Tibial nerve (tissue), 4 donors: ENCODE measurements at regions not wholly inside any gene's neighbourhood (a gene's known extent, or its start where the extent isn't known, plus 50 kb on each side); places are given as distances from the start of the nearest gene placed in this dataset.

Experiments used
- DNase-seq, 2 donors: peaks; one replicate each; pipeline ENCODE4 v3.0.0-alpha.2; 2019; ENCODE audit warnings: low spot score in 2 of 2
- H3K27ac ChIP-seq, 4 donors: fragments of 200-600 bp; sonication (generic) in 3 of 4; one replicate each; pipeline ENCODE4 v1.5.1; 2017 to 2019; ENCODE audit warnings: mild to moderate bottlenecking in 1 of 4
- H3K27me3 ChIP-seq, 2 donors: fragments of 200-600 bp; sonication (generic) in 1 of 2; one replicate each; pipeline versions ENCODE4 v1.5.1 to v1.6.0; 2017 to 2019
- H3K36me3 ChIP-seq, 3 donors: fragments of 200-600 bp; sonication (generic); one replicate each; pipeline ENCODE4 v1.5.1; 2018 to 2019
- H3K4me1 ChIP-seq, 4 donors: fragments of 200-600 bp; sonication (generic) in 3 of 4; one replicate each; pipeline ENCODE4 v1.5.1; 2017 to 2019
- H3K4me3 ChIP-seq, 4 donors: fragments of 200-600 bp; sonication (generic) in 3 of 4; one replicate each; pipeline ENCODE4 v1.5.1; 2017 to 2019; ENCODE audit warnings: mild to moderate bottlenecking in 1 of 4, moderate library complexity in 1 of 4
- H3K9me3 ChIP-seq, 4 donors: fragments of 200-600 bp; sonication (generic) in 3 of 4; one replicate each; pipeline ENCODE4 v1.5.1; 2017 to 2019
- EP300 ChIP-seq, 2 donors: sonication (generic); formaldehyde crosslinking; IDR thresholded peaks; one replicate each; pipeline ENCODE4 v1.6.1; 2017; ENCODE audit warnings: antibody characterized with exemption in 2 of 2, mild to moderate bottlenecking in 1 of 2
- POLR2A ChIP-seq, 2 donors: fragments of 450-650 bp; IDR thresholded peaks; one replicate each; pipeline ENCODE4 v1.6.1; 2017; ENCODE audit warnings: antibody characterized with exemption in 2 of 2, mild to moderate bottlenecking in 2 of 2, moderate library complexity in 2 of 2
- WGBS, 2 donors: methylation state at CpG; one replicate each; pipeline ENCODE4 v1.1.5; 2018; 5-methylcytosine and 5-hydroxymethylcytosine counted together
- TF ChIP-seq, protein P1 (sequence below), 5 experiments: fragments of 200-600 bp in 3 of 5; fragments of 450-650 bp in 2 of 5; sonication (generic) in 3 of 5; IDR thresholded peaks; one replicate each; pipeline ENCODE4 v1.5.1; 2016 to 2019; ENCODE audit warnings: antibody characterized with exemption in 5 of 5, mild to moderate bottlenecking in 3 of 5, moderate library complexity in 2 of 5

- H3K4me3 ChIP-seq, result no peak overlapping the region
- H3K4me1 ChIP-seq, result no peaks in the 10 kb centered on the region
- peaks cover 0 to 10% (median 0%) of the 10 kb centered on the region in 4 donors for H3K9me3 ChIP-seq
- TF ChIP-seq, protein P1, sequence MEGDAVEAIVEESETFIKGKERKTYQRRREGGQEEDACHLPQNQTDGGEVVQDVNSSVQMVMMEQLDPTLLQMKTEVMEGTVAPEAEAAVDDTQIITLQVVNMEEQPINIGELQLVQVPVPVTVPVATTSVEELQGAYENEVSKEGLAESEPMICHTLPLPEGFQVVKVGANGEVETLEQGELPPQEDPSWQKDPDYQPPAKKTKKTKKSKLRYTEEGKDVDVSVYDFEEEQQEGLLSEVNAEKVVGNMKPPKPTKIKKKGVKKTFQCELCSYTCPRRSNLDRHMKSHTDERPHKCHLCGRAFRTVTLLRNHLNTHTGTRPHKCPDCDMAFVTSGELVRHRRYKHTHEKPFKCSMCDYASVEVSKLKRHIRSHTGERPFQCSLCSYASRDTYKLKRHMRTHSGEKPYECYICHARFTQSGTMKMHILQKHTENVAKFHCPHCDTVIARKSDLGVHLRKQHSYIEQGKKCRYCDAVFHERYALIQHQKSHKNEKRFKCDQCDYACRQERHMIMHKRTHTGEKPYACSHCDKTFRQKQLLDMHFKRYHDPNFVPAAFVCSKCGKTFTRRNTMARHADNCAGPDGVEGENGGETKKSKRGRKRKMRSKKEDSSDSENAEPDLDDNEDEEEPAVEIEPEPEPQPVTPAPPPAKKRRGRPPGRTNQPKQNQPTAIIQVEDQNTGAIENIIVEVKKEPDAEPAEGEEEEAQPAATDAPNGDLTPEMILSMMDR (IDR thresholded peaks at IDR 0.05), result no peak
- TF ChIP-seq POLR2A (IDR thresholded peaks at IDR 0.05) (no peak), EP300 (IDR thresholded peaks at IDR 0.05) (no peak)
- H3K27ac ChIP-seq, result no peak overlapping the region
- DNase-seq, result no peak
- WGBS, 2 donors, result 77 to 84% methylated on average over 9 of the region's 9 CpGs
- no peaks in the 10 kb centered on the region for H3K36me3 ChIP-seq
- H3K27me3 ChIP-seq, result no peaks in the 10 kb centered on the region
Observed at GRCh38 chr18:78905334-78905733, 74.3 kb upstream of the SALL3 start.

DNA sequence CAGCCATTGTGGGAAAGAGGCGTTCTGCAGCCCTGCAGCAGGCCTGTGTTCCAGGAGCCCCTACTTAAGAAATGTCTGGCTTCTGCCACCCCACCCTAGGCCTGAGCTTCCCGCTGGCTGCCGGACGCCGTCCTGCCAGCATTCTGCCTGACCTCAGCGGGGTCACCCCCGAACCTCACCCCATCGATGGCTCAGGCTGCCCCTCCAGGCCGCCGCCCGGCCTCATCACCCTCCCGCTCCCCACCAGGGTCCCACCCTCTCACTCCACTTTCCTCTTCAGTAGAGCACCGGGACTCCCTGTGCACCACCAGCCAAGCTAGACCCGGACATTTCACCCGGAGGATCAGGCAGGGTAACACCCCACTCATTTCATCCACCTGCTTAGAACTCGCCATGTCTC, 73.6 kb upstream of the SALL3 start:
- 87 to 88% methylated on average over 16 of the region's 16 CpGs for WGBS, 2 donors

DNA sequence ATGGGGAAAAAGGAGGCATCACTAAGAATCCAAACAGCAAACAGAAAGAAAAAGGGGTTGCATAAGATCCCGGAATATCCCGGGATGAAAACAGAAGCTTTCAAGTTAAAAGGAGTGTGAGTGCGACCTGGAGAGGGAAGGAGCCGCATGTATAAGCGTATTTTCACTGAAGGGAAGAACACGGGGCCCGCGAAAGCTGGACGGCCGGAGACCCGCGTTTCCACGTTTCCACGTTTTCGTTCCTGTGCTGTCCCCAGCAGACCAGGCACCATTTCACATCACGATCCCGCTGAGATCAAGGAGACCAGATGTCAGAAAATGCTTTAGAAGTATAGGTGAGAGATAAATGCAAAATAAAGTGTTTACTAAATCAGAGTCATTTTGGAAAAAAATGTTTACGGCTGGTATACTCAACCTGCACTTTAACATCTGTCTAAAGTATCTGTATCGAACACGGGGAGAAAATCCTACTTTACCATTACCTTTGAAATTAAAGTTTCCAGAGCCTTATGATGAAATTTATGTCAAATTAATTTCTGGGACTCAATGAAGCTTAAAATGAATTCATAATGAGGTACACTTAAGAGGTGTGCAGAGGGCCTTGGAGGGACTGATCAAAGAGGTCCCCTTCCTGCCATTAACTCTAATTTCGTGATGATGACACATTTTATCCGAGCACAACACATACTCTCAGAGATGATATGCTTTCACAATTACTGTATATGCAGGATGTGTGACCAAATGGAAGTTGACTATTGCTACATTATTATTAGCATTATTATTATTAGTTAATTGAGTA, 71.0 kb upstream of the SALL3 start:
- no peaks in the 10 kb centered on the region for H3K27me3 ChIP-seq
- no peak overlapping the region for H3K4me3 ChIP-seq
- no peaks in the 10 kb centered on the region for H3K4me1 ChIP-seq
- TF ChIP-seq, protein P1 (IDR thresholded peaks at IDR 0.05), result no peak
- no peak for TF ChIP-seq EP300 (IDR thresholded peaks at IDR 0.05)
- TF ChIP-seq POLR2A (IDR thresholded peaks at IDR 0.05), result no peak
- 89 to 93% methylated on average over 22 of the region's 22 CpGs for WGBS, 2 donors
- DNase-seq, result no peak
- H3K36me3 ChIP-seq, result no peaks in the 10 kb centered on the region
- no peak overlapping the region for H3K27ac ChIP-seq
- H3K9me3 ChIP-seq, result no peaks in the 10 kb centered on the region

More for the DNA sequence above, 73.6 kb upstream of the SALL3 start:
- Histone ChIP-seq H3K27ac (no peak overlapping the region), H3K4me3 (no peak overlapping the region), H3K27me3 (no peaks in the 10 kb centered on the region), H3K36me3 (no peaks in the 10 kb centered on the region), H3K9me3 (peaks cover 0 to 6% (median 0%) of the 10 kb centered on the region in 4 donors), H3K4me1 (no peaks in the 10 kb centered on the region)
- no peak for DNase-seq
- TF ChIP-seq EP300 (IDR thresholded peaks at IDR 0.05), result no peak
- no peak for TF ChIP-seq POLR2A (IDR thresholded peaks at IDR 0.05)
- TF ChIP-seq, protein P1 (IDR thresholded peaks at IDR 0.05), result no peak

GRCh38 chr18:78911751-78912283, 67.8 kb upstream of the SALL3 start:
- peaks cover 0 to 14% (median 0%) of the 10 kb centered on the region in 4 donors for H3K9me3 ChIP-seq
- H3K4me1 ChIP-seq, result no peaks in the 10 kb centered on the region
- H3K27ac ChIP-seq, result no peak overlapping the region
- H3K4me3 ChIP-seq, result no peak overlapping the region
- H3K27me3 ChIP-seq, result no peaks in the 10 kb centered on the region
- DNase-seq, result no peak
- 47 to 90% methylated on average over 1 of the region's 1 CpG for WGBS, 2 donors
- no peak for TF ChIP-seq EP300 (IDR thresholded peaks at IDR 0.05)
- TF ChIP-seq, protein P1 (IDR thresholded peaks at IDR 0.05), result no peak
- TF ChIP-seq POLR2A (IDR thresholded peaks at IDR 0.05), result no peak
- no peaks in the 10 kb centered on the region for H3K36me3 ChIP-seq

- TF ChIP-seq, protein P1 (IDR thresholded peaks at IDR 0.05), result no peak
- TF ChIP-seq EP300 (IDR thresholded peaks at IDR 0.05), result no peak
- TF ChIP-seq POLR2A (IDR thresholded peaks at IDR 0.05), result no peak
- 88 to 89% methylated on average over 6 to 7 of the region's 7 CpGs for WGBS, 2 donors
- Histone ChIP-seq H3K27me3 (no peaks in the 10 kb centered on the region), H3K27ac (no peak overlapping the region), H3K4me3 (no peak overlapping the region), H3K9me3 (peaks cover 0 to 14% (median 0%) of the 10 kb centered on the region in 4 donors), H3K36me3 (no peaks in the 10 kb centered on the region), H3K4me1 (no peaks in the 10 kb centered on the region)
- no peak for DNase-seq
Observed at GRCh38 chr18:78912336-78912735, 67.3 kb upstream of the SALL3 start.
